ENCODE measurements at regions not wholly inside any gene's neighbourhood (a gene's known extent, or its start where the extent isn't known, plus 50 kb on each side); places are given as distances from the start of the nearest gene placed in this dataset.

- Histone ChIP-seq H3K27ac (peak overlapping the region; percentile 88 to 91), H3K4me1 (peaks cover 0 to 92% of the 10 kb centered on the region in 2 donors), H3K9me3 (no peaks in the 10 kb centered on the region), H3K36me3 (peaks cover 7% of the 10 kb centered on the region), H3K27me3 (no peaks in the 10 kb centered on the region), H3K4me3 (no peak overlapping the region)
- TF ChIP-seq, protein P1, sequence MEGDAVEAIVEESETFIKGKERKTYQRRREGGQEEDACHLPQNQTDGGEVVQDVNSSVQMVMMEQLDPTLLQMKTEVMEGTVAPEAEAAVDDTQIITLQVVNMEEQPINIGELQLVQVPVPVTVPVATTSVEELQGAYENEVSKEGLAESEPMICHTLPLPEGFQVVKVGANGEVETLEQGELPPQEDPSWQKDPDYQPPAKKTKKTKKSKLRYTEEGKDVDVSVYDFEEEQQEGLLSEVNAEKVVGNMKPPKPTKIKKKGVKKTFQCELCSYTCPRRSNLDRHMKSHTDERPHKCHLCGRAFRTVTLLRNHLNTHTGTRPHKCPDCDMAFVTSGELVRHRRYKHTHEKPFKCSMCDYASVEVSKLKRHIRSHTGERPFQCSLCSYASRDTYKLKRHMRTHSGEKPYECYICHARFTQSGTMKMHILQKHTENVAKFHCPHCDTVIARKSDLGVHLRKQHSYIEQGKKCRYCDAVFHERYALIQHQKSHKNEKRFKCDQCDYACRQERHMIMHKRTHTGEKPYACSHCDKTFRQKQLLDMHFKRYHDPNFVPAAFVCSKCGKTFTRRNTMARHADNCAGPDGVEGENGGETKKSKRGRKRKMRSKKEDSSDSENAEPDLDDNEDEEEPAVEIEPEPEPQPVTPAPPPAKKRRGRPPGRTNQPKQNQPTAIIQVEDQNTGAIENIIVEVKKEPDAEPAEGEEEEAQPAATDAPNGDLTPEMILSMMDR (IDR thresholded peaks at IDR 0.05) = no peak
- DNase-seq (ENCODE audit: low spot score) = no peak
These were observed 50.1 kb upstream of the ECE1 start for GRCh38 chr1:21340230-21340945.
